HepG2 (cell line): ENCODE measurements at regions not wholly inside any gene's neighbourhood (a gene's known extent, or its start where the extent isn't known, plus 50 kb on each side); places are given as distances from the start of the nearest gene placed in this dataset.

Source experiments
- ATAC-seq: fragments of 200-7000 bp; cut with Tn5 transposase; 3 replicates; pipeline ENCODE4 v1.9.1; 2020; ENCODE audit warnings: mild to moderate bottlenecking, moderate library complexity
- BruUV-seq: library from RNA; stranded (reverse); fragments of 400-500 nt; replicated peaks from 2 replicates; lab custom pipeline; 2021; lab: Mats Ljungman, UMichigan
- CTCF ChIA-PET: fragments of 300-600 bp; formaldehyde crosslinking; extraction: SDS; loops from one replicate; lab custom pipeline; 2021; ENCODE audit warnings: low total read pairs, inconsistent platforms, low intra/inter-chr PET ratio; lab: Yijun Ruan, JAX
- POLR2A ChIA-PET: fragments of 350-600 bp; sonication (Branson Sonifier 250); formaldehyde crosslinking; loops from one replicate; lab custom pipeline; 2020; ENCODE audit warnings: antibody characterized with exemption, inconsistent platforms; lab: Yijun Ruan, JAX
- DNase-seq: peaks from one replicate; pipeline ENCODE4 v3.0.0-alpha.2; 2015; ENCODE audit warnings: low spot score
- FAIRE-seq: peaks from 3 replicates; lab custom pipeline; 2011; peaks lifted over from hg19 to GRCh38; lab: Jason Lieb, UNC
- H2AFZ ChIP-seq: one replicate; pipeline ENCODE4 v1.6.1; 2011; ENCODE audit warnings: low read length, inconsistent platforms
- H3K27ac ChIP-seq: fragments of 300-600 bp; 3 replicates; pipeline ENCODE4 v1.8.0; 2011; ENCODE audit warnings: mixed run types, mild to moderate bottlenecking, mixed read lengths, low read length, inconsistent platforms; ENCODE audit not compliant: insufficient read depth; ENCODE audit errors: extremely low read length
- H3K27me3 ChIP-seq, 2 experiments: fragments of 200-600 bp in 1 of 2; 2 replicates in 1 of 2; 3 replicates in 1 of 2; pipeline versions ENCODE4 v1.6.0 to v1.8.0; 2011; ENCODE audit warnings: low read length in 2 of 2, mild to moderate bottlenecking in 2 of 2, moderate library complexity in 2 of 2, inconsistent platforms in 1 of 2; ENCODE audit not compliant: insufficient read depth in 2 of 2, control insufficient read depth in 1 of 2
- H3K36me3 ChIP-seq, 2 experiments: fragments of 200-600 bp in 1 of 2; replicated peaks in 1 of 2; 2 replicates in 1 of 2; 3 replicates in 1 of 2; pipeline versions ENCODE4 v1.5.1 to v1.8.0; 2011; ENCODE audit warnings: low read length in 2 of 2, inconsistent platforms in 1 of 2; ENCODE audit not compliant: insufficient read depth in 2 of 2, control insufficient read depth in 1 of 2
- H3K4me1 ChIP-seq: 2 replicates; pipeline ENCODE4 v1.5.1; 2012; ENCODE audit warnings: low read length, inconsistent platforms; ENCODE audit not compliant: insufficient read depth
- H3K4me2 ChIP-seq: 2 replicates; pipeline ENCODE4 v1.6.0; 2011; ENCODE audit warnings: low read depth, low read length, inconsistent platforms
- H3K4me3 ChIP-seq, 3 experiments: fragments of 200-600 bp in 1 of 3; sonication (generic), shearing (Covaris generic) in 1 of 3; replicated peaks in 1 of 3; 2 replicates each; pipeline ENCODE4 v1.5.1; 2011 to 2016; ENCODE audit warnings: low read length in 3 of 3, inconsistent platforms in 2 of 3, low read depth in 2 of 3, mild to moderate bottlenecking in 2 of 3, control low read depth in 1 of 3, mixed read lengths in 1 of 3; ENCODE audit not compliant: insufficient read depth in 1 of 3
- H3K79me2 ChIP-seq: one replicate; pipeline ENCODE4 v1.6.1; 2011; ENCODE audit warnings: low read length, inconsistent platforms; ENCODE audit not compliant: insufficient read depth
- H3K9ac ChIP-seq: 2 replicates; pipeline ENCODE4 v1.6.0; 2011; ENCODE audit warnings: mild to moderate bottlenecking, low read depth, low read length, inconsistent platforms; ENCODE audit not compliant: insufficient read depth
- H3K9me3 ChIP-seq: 2 replicates; pipeline ENCODE4 v1.5.1; 2012; ENCODE audit warnings: mild to moderate bottlenecking, low read length
- H4K20me1 ChIP-seq: 2 replicates; pipeline ENCODE4 v1.6.0; 2011; ENCODE audit warnings: inconsistent platforms, mild to moderate bottlenecking, low read length, moderate library complexity; ENCODE audit not compliant: insufficient read depth
- ADNP ChIP-seq: sonication (generic); formaldehyde crosslinking; IDR thresholded peaks from 2 replicates; pipeline ENCODE4 v1.4.0; 2020; ENCODE audit warnings: missing genetic modification reagents
- ARID2 ChIP-seq: sonication (generic); formaldehyde crosslinking; IDR thresholded peaks from 2 replicates; pipeline ENCODE4 v1.8.1; 2022; ENCODE audit warnings: mild to moderate bottlenecking, missing genetic modification reagents, borderline replicate concordance
- NBN ChIP-seq: fragments of 450-650 bp; conservative IDR thresholded peaks from 2 replicates; pipeline ENCODE4 v1.6.1; 2017
- NFE2L2 ChIP-seq: fragments of 150-350 bp; IDR thresholded peaks from 2 replicates; pipeline ENCODE4 v1.6.1; 2014; ENCODE audit warnings: low read length
- PHF5A ChIP-seq: IDR thresholded peaks from one replicate; pipeline ENCODE4 v1.6.1; 2018; ENCODE audit warnings: low read depth, missing genetic modification reagents; ENCODE audit not compliant: unreplicated experiment
- U2AF2 ChIP-seq: fragments of 200-400 bp; formaldehyde crosslinking; IDR thresholded peaks from 2 replicates; pipeline ENCODE4 v1.6.1; 2017; ENCODE audit warnings: low read depth, mild to moderate bottlenecking, low read length
- ZBTB42 ChIP-seq: sonication (generic); formaldehyde crosslinking; IDR thresholded peaks from 2 replicates; pipeline ENCODE4 v1.5.0; 2020; ENCODE audit warnings: mild to moderate bottlenecking, missing genetic modification reagents
- ZBTB7A ChIP-seq: sonication (generic); formaldehyde crosslinking; IDR thresholded peaks from 2 replicates; pipeline ENCODE4 v1.8.0; 2022; ENCODE audit warnings: mild to moderate bottlenecking, missing genetic modification reagents
- ZFP36L1 ChIP-seq: sonication (generic); formaldehyde crosslinking; IDR thresholded peaks from 2 replicates; pipeline ENCODE4 v1.8.0; 2022; ENCODE audit warnings: mild to moderate bottlenecking, missing genetic modification reagents, moderate library complexity
- ZFP36L2 ChIP-seq: sonication (generic); formaldehyde crosslinking; IDR thresholded peaks from 2 replicates; pipeline ENCODE4 v1.4.0; 2020; ENCODE audit warnings: missing genetic modification reagents
- ZNF33A ChIP-seq: sonication (generic); formaldehyde crosslinking; IDR thresholded peaks from 2 replicates; pipeline ENCODE4 v1.5.1; 2020; ENCODE audit warnings: missing genetic modification reagents, mild to moderate bottlenecking, moderate library complexity, borderline replicate concordance
- ZNF510 ChIP-seq: sonication (generic); formaldehyde crosslinking; IDR thresholded peaks from 2 replicates; pipeline ENCODE4 v1.4.0; 2020; ENCODE audit warnings: low read depth, mild to moderate bottlenecking, missing genetic modification reagents
- ZNF574 ChIP-seq: sonication (generic); formaldehyde crosslinking; IDR thresholded peaks from 2 replicates; pipeline ENCODE4 v1.4.0; 2020; ENCODE audit warnings: missing genetic modification reagents
- ZNF678 ChIP-seq: sonication (generic); formaldehyde crosslinking; IDR thresholded peaks from 2 replicates; pipeline ENCODE4 v1.4.0; 2020; ENCODE audit warnings: mild to moderate bottlenecking, missing genetic modification reagents
- ZSCAN20 ChIP-seq: sonication (generic); formaldehyde crosslinking; IDR thresholded peaks from 2 replicates; pipeline ENCODE4 v1.4.0; 2020; ENCODE audit warnings: missing genetic modification reagents, mild to moderate bottlenecking, borderline replicate concordance
- ZSCAN30 ChIP-seq: sonication (generic); formaldehyde crosslinking; IDR thresholded peaks from 2 replicates; pipeline ENCODE4 v1.5.0; 2020; ENCODE audit warnings: mild to moderate bottlenecking, missing genetic modification reagents
- WGBS: methylation state at CpG from one replicate; pipeline ENCODE4 v1.1.6; 2017; ENCODE audit warnings: low lambda C conversion rate; 5-methylcytosine and 5-hydroxymethylcytosine counted together
- in situ Hi-C: cut with HindIII; loops from 2 replicates; pipeline ENCODE4 v1.10.0; 2017; ENCODE audit warnings: low pct_unique_long_range_greater_than_20kb; ENCODE audit not compliant: extremely low pct_ligation_motif_present
- intact Hi-C: fragments of 100-400 bp; cut with micrococcal nuclease; formaldehyde crosslinking; loops from one replicate; pipeline ENCODE4 v1.10.0; 2022; ENCODE audit not compliant: unreplicated experiment

GRCh38 chr7:52095861-52096260 is 779.3 kb upstream of the COBL start:
- WGBS = 28% methylated on average over 1 of the region's 1 CpG
- POLR2A ChIA-PET = no interaction called here

More at GRCh38 chr7:52095861-52096260, 779.3 kb upstream of the COBL start:
- no peaks in the 10 kb centered on the region for H3K36me3 ChIP-seq
- in situ Hi-C loops = no loop called here
- BruUV-seq = no TSS peak
- H3K9me3 ChIP-seq = no peaks in the 10 kb centered on the region
- FAIRE-seq = no peak
- H3K79me2 ChIP-seq = no peaks in the 10 kb centered on the region
- TF ChIP-seq ZNF510 (CRISPR knock-in tag) = no peak
- TF ChIP-seq ZBTB7A = no peak
- TF ChIP-seq U2AF2 = no peak
- TF ChIP-seq ZSCAN20 = no peak
- no peak for TF ChIP-seq ADNP (CRISPR knock-in tag)
- TF ChIP-seq ARID2 (CRISPR knock-in tag) = no peak
- TF ChIP-seq ZNF574 (CRISPR knock-in tag) = no peak
- no peak for TF ChIP-seq ZSCAN30 (CRISPR knock-in tag)
- no peak for TF ChIP-seq NFE2L2
- no peak for TF ChIP-seq ZBTB42 (CRISPR knock-in tag)
- no peak for TF ChIP-seq ZFP36L1 (CRISPR knock-in tag)
- TF ChIP-seq ZNF678 (CRISPR knock-in tag) = no peak
- no peak for TF ChIP-seq NBN
- TF ChIP-seq ZFP36L2 = no peak
- no peak for TF ChIP-seq PHF5A
- TF ChIP-seq ZNF33A (CRISPR knock-in tag) = no peak
- TF ChIP-seq, all 625 proteins: peak for 0
- Histone ChIP-seq H3K4me3 (no peak overlapping the region), H3K27me3 (no peaks in the 10 kb centered on the region), H3K9ac (no peak overlapping the region), H3K4me2 (no peak overlapping the region), H3K27ac (no peak overlapping the region), H3K4me1 (no peaks in the 10 kb centered on the region), H2AFZ (no peak overlapping the region), H4K20me1 (no peaks in the 10 kb centered on the region)
- no peak for ATAC-seq
- intact Hi-C loops = no loop called here
- no peak for DNase-seq
- CTCF ChIA-PET = no interaction called here
